ENCODE measurements at regions not wholly inside any gene's neighbourhood (a gene's known extent, or its start where the extent isn't known, plus 50 kb on each side); places are given as distances from the start of the nearest gene placed in this dataset.

GRCh38 chr6:85285934-85286333 is 163.9 kb upstream of the NT5E start:
- TF ChIP-seq YY1 (IDR thresholded peaks at IDR 0.05; ENCODE audit: insufficient read depth, insufficient read length) (no peak), ZNF274 (IDR thresholded peaks at IDR 0.05; ENCODE audit: low read depth, low read length) (no peak)
